Stimulated activated CD8-positive, alpha-beta memory T cell treated with anti-CD3 and anti-CD28 coated beads, Interleukin-2, amount 100 ng/mL, for 1 hour (primary cell): ENCODE measurements at regions not wholly inside any gene's neighbourhood (a gene's known extent, or its start where the extent isn't known, plus 50 kb on each side); places are given as distances from the start of the nearest gene placed in this dataset.
"Not testable (repeated sequence)": the region's sequence is repeated elsewhere in the genome, so short reads cannot be mapped to it uniquely, and the experiment has no call there.

Experiments used
- DNase-seq, 2 donors: peaks; one replicate each; pipeline ENCODE4 v3.0.0-alpha.2; 2020; ENCODE audit warnings: low read depth in 2 of 2

- DNase-seq = no peak
Observed at GRCh38 chr13:80555796-80556678, 215.1 kb upstream of the SPRY2 start.

- DNase-seq = no peak
Observed at GRCh38 chr13:80552851-80553440, 212.0 kb upstream of the SPRY2 start.

- DNase-seq = no peak
Observed at GRCh38 chr13:80551650-80552497, 210.9 kb upstream of the SPRY2 start.

GRCh38 chr13:80550971-80551441 lies 210.1 kb upstream of the SPRY2 start:
- DNase-seq = no peak

GRCh38 chr13:80548915-80549314 lies 208.0 kb upstream of the SPRY2 start:
- no peak for DNase-seq

GRCh38 chr13:80547885-80548825 lies 207.2 kb upstream of the SPRY2 start:
- DNase-seq = no peak

- no peak for DNase-seq
Observed at GRCh38 chr13:80547341-80547740, 206.4 kb upstream of the SPRY2 start.

GRCh38 chr13:80533175-80533574 lies 192.2 kb upstream of the SPRY2 start:
- no peak for DNase-seq

GRCh38 chr13:80530902-80531301 lies 190.0 kb upstream of the SPRY2 start:
- no peak for DNase-seq

- no peak for DNase-seq
Observed at GRCh38 chr13:80530191-80530590, 189.3 kb upstream of the SPRY2 start.

GRCh38 chr13:80529734-80530133 lies 188.8 kb upstream of the SPRY2 start:
- no peak for DNase-seq

- DNase-seq = no peak
Observed at GRCh38 chr13:80528733-80529132, 187.8 kb upstream of the SPRY2 start.

- no peak for DNase-seq
Observed at GRCh38 chr13:80527400-80527799, 186.5 kb upstream of the SPRY2 start.

GRCh38 chr13:80524447-80525215 lies 183.7 kb upstream of the SPRY2 start:
- no peak for DNase-seq

- DNase-seq = no peak
Observed at GRCh38 chr13:80523134-80523533, 182.2 kb upstream of the SPRY2 start.

GRCh38 chr13:80522463-80522862 lies 181.5 kb upstream of the SPRY2 start:
- not testable (repeated sequence) for DNase-seq

- no peak for DNase-seq
Observed at GRCh38 chr13:80516818-80517348, 176.0 kb upstream of the SPRY2 start.

GRCh38 chr13:80515296-80515695 lies 174.4 kb upstream of the SPRY2 start:
- DNase-seq = no peak

GRCh38 chr13:80513196-80513595 lies 172.3 kb upstream of the SPRY2 start:
- DNase-seq = no peak

GRCh38 chr13:80510686-80511085 lies 169.8 kb upstream of the SPRY2 start:
- no peak for DNase-seq
